ENCODE measurements at regions not wholly inside any gene's neighbourhood (a gene's known extent, or its start where the extent isn't known, plus 50 kb on each side); places are given as distances from the start of the nearest gene placed in this dataset.

DNA sequence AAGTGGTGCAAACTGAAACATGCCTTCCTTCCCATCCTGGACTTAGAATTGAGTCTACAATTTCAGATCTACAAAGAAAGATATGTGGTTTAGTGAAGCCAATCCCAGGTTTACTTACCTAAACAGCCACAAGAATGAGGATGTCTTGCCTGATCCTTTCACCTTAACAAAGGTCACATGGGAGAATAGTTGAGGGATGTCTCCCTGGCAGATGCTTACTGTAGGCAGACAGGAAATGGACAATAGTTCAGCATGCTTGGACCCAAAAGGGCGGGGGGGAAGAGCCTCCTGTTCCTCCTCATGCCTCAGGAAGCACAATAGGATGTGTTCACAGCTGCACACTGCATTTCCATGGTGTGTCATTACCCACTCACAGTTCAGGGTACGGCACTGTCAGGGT lies 492.7 kb upstream of the USP24 start:
- no peak overlapping the region for H3K4ac ChIP-seq (replicated peaks; ENCODE audit: insufficient read length, low read depth, low read length)
- TF ChIP-seq SIRT6 (IDR thresholded peaks at IDR 0.05; ENCODE audit: low read length) (no peak), CTCF (IDR thresholded peaks at IDR 0.05; ENCODE audit: control extremely low read depth in 1 of 3, insufficient read depth in 1 of 3, low read depth in 1 of 3, low read length in 3 of 3) (no peak), ATF3 (IDR thresholded peaks at IDR 0.05; ENCODE audit: insufficient read depth, low read depth, low read length) (no peak)

More for the DNA sequence above, 492.7 kb upstream of the USP24 start:
- H4K5ac ChIP-seq (ENCODE audit: insufficient read length, low read depth, low read length) = no peak overlapping the region
- no peak overlapping the region for H3K18ac ChIP-seq (ENCODE audit: extremely low read depth, low read length)
- no peak overlapping the region for H2BK15ac ChIP-seq (ENCODE audit: low read length)
- 0 out of 2 replicates have a peak overlapping the region, but pooled peaks have one; percentile 30 for H2BK5ac ChIP-seq (ENCODE audit: low read depth, low read length)
- H3K79me1 ChIP-seq (ENCODE audit: low read depth, low read length) = no peaks in the 10 kb centered on the region
- H3K9ac ChIP-seq (replicated peaks in 1 of 4; ENCODE audit: extremely low read depth in 1 of 4, low read depth in 3 of 4, low read length in 3 of 4) = no peak overlapping the region
- no peak overlapping the region for H3K56ac ChIP-seq (replicated peaks; ENCODE audit: insufficient read length, low read depth, low read length)
- no peaks in the 10 kb centered on the region for H3K27me3 ChIP-seq (replicated peaks in 1 of 4; ENCODE audit: control insufficient read depth in 3 of 4, extremely low read depth in 1 of 4, insufficient read depth in 3 of 4, low read length in 3 of 4)
- H3K23me2 ChIP-seq (ENCODE audit: low read depth, low read length) = no peaks in the 10 kb centered on the region
- no peak overlapping the region for H3K23ac ChIP-seq (ENCODE audit: insufficient read length)
- no peak overlapping the region for H3K4me2 ChIP-seq (ENCODE audit: insufficient read depth in 1 of 2, low read depth in 2 of 2, low read length in 2 of 2)
- ChIA-PET POLR2A (ENCODE audit: partially characterized antibody) (no interaction called here), CTCF (ENCODE audit: partially characterized antibody) (interaction anchor here (1.0 kb wide), 1 partner anchor 12 kb away, joined by 3 read pairs; no protein-coding TSS in a partner anchor)
- no peak overlapping the region for H3K4me3 ChIP-seq (ENCODE audit: extremely low read depth in 1 of 4, insufficient read depth in 2 of 4, low read depth in 3 of 4, low read length in 4 of 4)
- 95% methylated on average over 2 of the region's 2 CpGs; no CpG with 5 or more reads in 1 of the 2 experiments for WGBS, 2 experiments (ENCODE audit: extremely low coverage in 1 of 2, insufficient coverage in 1 of 2, insufficient read length in 1 of 2, insufficient replicate concordance in 2 of 2, low coverage in 1 of 2, low lambda C conversion rate in 2 of 2, missing lambda C conversion rate in 1 of 2)
- H2BK20ac ChIP-seq (ENCODE audit: low read length) = no peak overlapping the region
- FAIRE-seq (no peak), DNase-seq (ENCODE audit: low read depth in 1 of 2, low spot score in 2 of 2) (no peak)
- no peak overlapping the region for H2AFZ ChIP-seq (ENCODE audit: low read length)
- H4K8ac ChIP-seq (ENCODE audit: extremely low read depth, insufficient read depth, low read length) = no peak overlapping the region
- H4K20me1 ChIP-seq (replicated peaks in 1 of 2; ENCODE audit: control insufficient read depth in 1 of 2, insufficient read depth in 2 of 2, low read length in 2 of 2) = no peaks in the 10 kb centered on the region
- no peak overlapping the region for H2BK12ac ChIP-seq (ENCODE audit: low read depth, low read length)
- H2AK5ac ChIP-seq (ENCODE audit: low read depth, low read length) = no peak overlapping the region
- H3K36me3 ChIP-seq (ENCODE audit: control insufficient read depth in 2 of 4, insufficient read depth in 4 of 4, low read length in 3 of 4) = peaks cover 0 to 2% (median 0%) of the 10 kb centered on the region in 4 experiments; a peak in 1 of 8 replicates
- no peak overlapping the region for H3K14ac ChIP-seq (ENCODE audit: insufficient read length)
- H2BK120ac ChIP-seq (replicated peaks; ENCODE audit: low read depth, low read length) = no peak overlapping the region
- peaks cover 0 to 4% (median 0%) of the 10 kb centered on the region in 4 experiments; a peak in 1 of 7 replicates for H3K4me1 ChIP-seq (replicated peaks in 1 of 4; ENCODE audit: control insufficient read depth in 3 of 4, insufficient read depth in 4 of 4, low read length in 3 of 4)
- no peaks in the 10 kb centered on the region for H3K79me2 ChIP-seq (ENCODE audit: control insufficient read depth in 1 of 2, insufficient read depth in 2 of 2, low read length in 2 of 2)
- no peaks in the 10 kb centered on the region for H3K9me3 ChIP-seq (ENCODE audit: insufficient read depth in 2 of 2, low read depth in 1 of 2, low read length in 1 of 2)
- H4K91ac ChIP-seq (replicated peaks; ENCODE audit: insufficient read length, low read length) = no peak overlapping the region
- no peak overlapping the region for H3K27ac ChIP-seq (ENCODE audit: low read depth, low read length)
